HepG2 (cell line): ENCODE measurements at regions not wholly inside any gene's neighbourhood (a gene's known extent, or its start where the extent isn't known, plus 50 kb on each side); places are given as distances from the start of the nearest gene placed in this dataset.

ENCODE experiments used
- ATAC-seq: fragments of 200-7000 bp; cut with Tn5 transposase; 3 replicates; pipeline ENCODE4 v1.9.1; 2020; ENCODE audit warnings: mild to moderate bottlenecking, moderate library complexity
- BruUV-seq: library from RNA; stranded (reverse); fragments of 400-500 nt; replicated peaks from 2 replicates; lab custom pipeline; 2021; lab: Mats Ljungman, UMichigan
- CTCF ChIA-PET: fragments of 300-600 bp; formaldehyde crosslinking; extraction: SDS; loops from one replicate; lab custom pipeline; 2021; ENCODE audit warnings: low total read pairs, inconsistent platforms, low intra/inter-chr PET ratio; lab: Yijun Ruan, JAX
- POLR2A ChIA-PET: fragments of 350-600 bp; sonication (Branson Sonifier 250); formaldehyde crosslinking; loops from one replicate; lab custom pipeline; 2020; ENCODE audit warnings: antibody characterized with exemption, inconsistent platforms; lab: Yijun Ruan, JAX
- DNase-seq: peaks from one replicate; pipeline ENCODE4 v3.0.0-alpha.2; 2015; ENCODE audit warnings: low spot score
- FAIRE-seq: peaks from 3 replicates; lab custom pipeline; 2011; peaks lifted over from hg19 to GRCh38; lab: Jason Lieb, UNC
- H2AFZ ChIP-seq: one replicate; pipeline ENCODE4 v1.6.1; 2011; ENCODE audit warnings: low read length, inconsistent platforms
- H3K27ac ChIP-seq: fragments of 300-600 bp; 3 replicates; pipeline ENCODE4 v1.8.0; 2011; ENCODE audit warnings: mixed run types, mild to moderate bottlenecking, mixed read lengths, low read length, inconsistent platforms; ENCODE audit not compliant: insufficient read depth; ENCODE audit errors: extremely low read length
- H3K27me3 ChIP-seq, 2 experiments: fragments of 200-600 bp in 1 of 2; 2 replicates in 1 of 2; 3 replicates in 1 of 2; pipeline versions ENCODE4 v1.6.0 to v1.8.0; 2011; ENCODE audit warnings: low read length in 2 of 2, mild to moderate bottlenecking in 2 of 2, moderate library complexity in 2 of 2, inconsistent platforms in 1 of 2; ENCODE audit not compliant: insufficient read depth in 2 of 2, control insufficient read depth in 1 of 2
- H3K36me3 ChIP-seq, 2 experiments: fragments of 200-600 bp in 1 of 2; replicated peaks in 1 of 2; 2 replicates in 1 of 2; 3 replicates in 1 of 2; pipeline versions ENCODE4 v1.5.1 to v1.8.0; 2011; ENCODE audit warnings: low read length in 2 of 2, inconsistent platforms in 1 of 2; ENCODE audit not compliant: insufficient read depth in 2 of 2, control insufficient read depth in 1 of 2
- H3K4me1 ChIP-seq: 2 replicates; pipeline ENCODE4 v1.5.1; 2012; ENCODE audit warnings: low read length, inconsistent platforms; ENCODE audit not compliant: insufficient read depth
- H3K4me2 ChIP-seq: 2 replicates; pipeline ENCODE4 v1.6.0; 2011; ENCODE audit warnings: low read depth, low read length, inconsistent platforms
- H3K4me3 ChIP-seq, 3 experiments: fragments of 200-600 bp in 1 of 3; sonication (generic), shearing (Covaris generic) in 1 of 3; replicated peaks in 1 of 3; 2 replicates each; pipeline ENCODE4 v1.5.1; 2011 to 2016; ENCODE audit warnings: low read length in 3 of 3, inconsistent platforms in 2 of 3, low read depth in 2 of 3, mild to moderate bottlenecking in 2 of 3, control low read depth in 1 of 3, mixed read lengths in 1 of 3; ENCODE audit not compliant: insufficient read depth in 1 of 3
- H3K79me2 ChIP-seq: one replicate; pipeline ENCODE4 v1.6.1; 2011; ENCODE audit warnings: low read length, inconsistent platforms; ENCODE audit not compliant: insufficient read depth
- H3K9ac ChIP-seq: 2 replicates; pipeline ENCODE4 v1.6.0; 2011; ENCODE audit warnings: mild to moderate bottlenecking, low read depth, low read length, inconsistent platforms; ENCODE audit not compliant: insufficient read depth
- H3K9me3 ChIP-seq: 2 replicates; pipeline ENCODE4 v1.5.1; 2012; ENCODE audit warnings: mild to moderate bottlenecking, low read length
- H4K20me1 ChIP-seq: 2 replicates; pipeline ENCODE4 v1.6.0; 2011; ENCODE audit warnings: inconsistent platforms, mild to moderate bottlenecking, low read length, moderate library complexity; ENCODE audit not compliant: insufficient read depth
- NFKBIZ ChIP-seq: IDR thresholded peaks from 2 replicates; pipeline ENCODE4 v1.6.1; 2018; ENCODE audit warnings: missing genetic modification reagents, missing compliant biosample characterization
- POLR2A ChIP-seq, 2 experiments: IDR thresholded peaks; 2 replicates each; pipeline ENCODE4 v1.6.1; 2011; ENCODE audit warnings: low read depth in 2 of 2, low read length in 2 of 2, mild to moderate bottlenecking in 1 of 2, moderate library complexity in 1 of 2; ENCODE audit not compliant: insufficient read depth in 1 of 2
- SIX4 ChIP-seq: sonication (generic); formaldehyde crosslinking; IDR thresholded peaks from 2 replicates; pipeline ENCODE4 v1.4.0; 2020; ENCODE audit warnings: missing genetic modification reagents
- ZNF331 ChIP-seq: sonication (generic); formaldehyde crosslinking; IDR thresholded peaks from 2 replicates; pipeline ENCODE4 v1.4.0; 2020; ENCODE audit warnings: missing genetic modification reagents
- WGBS: methylation state at CpG from one replicate; pipeline ENCODE4 v1.1.6; 2017; ENCODE audit warnings: low lambda C conversion rate; 5-methylcytosine and 5-hydroxymethylcytosine counted together
- in situ Hi-C: cut with HindIII; loops from 2 replicates; pipeline ENCODE4 v1.10.0; 2017; ENCODE audit warnings: low pct_unique_long_range_greater_than_20kb; ENCODE audit not compliant: extremely low pct_ligation_motif_present
- intact Hi-C: fragments of 100-400 bp; cut with micrococcal nuclease; formaldehyde crosslinking; loops from one replicate; pipeline ENCODE4 v1.10.0; 2022; ENCODE audit not compliant: unreplicated experiment
- TF ChIP-seq, protein P1 (sequence below): IDR thresholded peaks from 2 replicates; pipeline ENCODE4 v1.6.1; 2016; ENCODE audit warnings: missing genetic modification reagents, missing compliant biosample characterization
- TF ChIP-seq, protein P2 (sequence below): sonication (generic); formaldehyde crosslinking; IDR thresholded peaks from 2 replicates; pipeline ENCODE4 v1.8.0; 2022; ENCODE audit warnings: mild to moderate bottlenecking, missing genetic modification reagents; ENCODE audit not compliant: insufficient replicate concordance
- TF ChIP-seq, protein P3 (sequence below): sonication (generic); formaldehyde crosslinking; IDR thresholded peaks from 2 replicates; pipeline ENCODE4 v1.5.1; 2020; ENCODE audit warnings: missing genetic modification reagents, mild to moderate bottlenecking, borderline replicate concordance
- TF ChIP-seq, protein P4 (sequence below): sonication (generic); formaldehyde crosslinking; conservative IDR thresholded peaks from 2 replicates; pipeline ENCODE4 v1.8.0; 2022; ENCODE audit warnings: low read depth, missing genetic modification reagents

DNA sequence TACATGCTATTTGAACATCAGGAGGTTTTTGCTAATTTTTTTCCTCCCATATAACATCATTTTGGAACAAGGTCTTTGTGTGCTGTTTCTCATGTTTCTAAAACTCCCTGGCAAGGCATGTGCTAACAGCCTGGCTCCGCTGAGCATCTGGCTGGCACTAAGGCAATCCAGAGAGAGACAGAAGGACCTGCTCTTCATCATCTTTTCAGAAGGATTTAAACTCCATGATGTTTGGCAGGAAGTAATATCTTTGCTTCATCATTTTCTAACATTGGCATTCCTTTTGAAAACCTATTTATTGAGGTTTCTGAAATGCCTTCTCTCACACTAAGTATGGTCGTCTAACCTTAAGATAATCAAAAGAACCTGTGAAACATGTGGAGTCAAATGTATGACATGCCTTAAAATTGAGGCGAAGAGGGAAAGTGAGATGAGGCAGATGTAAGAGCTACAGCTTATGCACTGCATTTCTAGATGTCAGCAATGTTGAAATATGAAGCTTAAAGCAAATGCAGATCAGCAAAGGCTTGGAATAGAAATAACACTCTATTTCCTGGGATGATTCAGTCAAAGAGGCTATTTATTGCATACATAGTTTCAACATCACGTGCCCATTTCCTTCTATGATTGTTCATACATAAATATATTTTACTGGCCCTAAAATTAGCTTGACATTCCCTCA, 592.0 kb downstream of the ZNF385D start:
- Histone ChIP-seq H3K79me2 (no peaks in the 10 kb centered on the region), H3K9ac (no peak overlapping the region), H3K36me3 (no peaks in the 10 kb centered on the region), H3K27ac (no peak overlapping the region), H3K27me3 (no peaks in the 10 kb centered on the region), H3K9me3 (peaks cover 91% of the 10 kb centered on the region), H3K4me3 (no peak overlapping the region), H3K4me2 (no peak overlapping the region), H4K20me1 (no peaks in the 10 kb centered on the region), H2AFZ (no peak overlapping the region), H3K4me1 (no peaks in the 10 kb centered on the region)
- 5% methylated on average over 4 of the region's 4 CpGs for WGBS
- intact Hi-C loops (no loop called here), in situ Hi-C loops (no loop called here)
- no peak for ATAC-seq
- TF ChIP-seq, protein P1, sequence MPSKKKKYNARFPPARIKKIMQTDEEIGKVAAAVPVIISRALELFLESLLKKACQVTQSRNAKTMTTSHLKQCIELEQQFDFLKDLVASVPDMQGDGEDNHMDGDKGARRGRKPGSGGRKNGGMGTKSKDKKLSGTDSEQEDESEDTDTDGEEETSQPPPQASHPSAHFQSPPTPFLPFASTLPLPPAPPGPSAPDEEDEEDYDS (CRISPR knock-in tag) = no peak
- TF ChIP-seq NFKBIZ (CRISPR knock-in tag) (no peak), POLR2A (IDR thresholded peaks at IDR 0.05; ENCODE audit: insufficient read depth in 1 of 2, low read depth in 2 of 2, low read length in 2 of 2) (no peak), ZNF331 (CRISPR knock-in tag) (no peak), SIX4 (no peak)
- TF ChIP-seq, protein P2, sequence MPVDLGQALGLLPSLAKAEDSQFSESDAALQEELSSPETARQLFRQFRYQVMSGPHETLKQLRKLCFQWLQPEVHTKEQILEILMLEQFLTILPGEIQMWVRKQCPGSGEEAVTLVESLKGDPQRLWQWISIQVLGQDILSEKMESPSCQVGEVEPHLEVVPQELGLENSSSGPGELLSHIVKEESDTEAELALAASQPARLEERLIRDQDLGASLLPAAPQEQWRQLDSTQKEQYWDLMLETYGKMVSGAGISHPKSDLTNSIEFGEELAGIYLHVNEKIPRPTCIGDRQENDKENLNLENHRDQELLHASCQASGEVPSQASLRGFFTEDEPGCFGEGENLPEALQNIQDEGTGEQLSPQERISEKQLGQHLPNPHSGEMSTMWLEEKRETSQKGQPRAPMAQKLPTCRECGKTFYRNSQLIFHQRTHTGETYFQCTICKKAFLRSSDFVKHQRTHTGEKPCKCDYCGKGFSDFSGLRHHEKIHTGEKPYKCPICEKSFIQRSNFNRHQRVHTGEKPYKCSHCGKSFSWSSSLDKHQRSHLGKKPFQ (CRISPR knock-in tag) = no peak
- TF ChIP-seq, protein P3, sequence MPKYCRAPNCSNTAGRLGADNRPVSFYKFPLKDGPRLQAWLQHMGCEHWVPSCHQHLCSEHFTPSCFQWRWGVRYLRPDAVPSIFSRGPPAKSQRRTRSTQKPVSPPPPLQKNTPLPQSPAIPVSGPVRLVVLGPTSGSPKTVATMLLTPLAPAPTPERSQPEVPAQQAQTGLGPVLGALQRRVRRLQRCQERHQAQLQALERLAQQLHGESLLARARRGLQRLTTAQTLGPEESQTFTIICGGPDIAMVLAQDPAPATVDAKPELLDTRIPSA (CRISPR knock-in tag) = no peak
- TF ChIP-seq, protein P4, sequence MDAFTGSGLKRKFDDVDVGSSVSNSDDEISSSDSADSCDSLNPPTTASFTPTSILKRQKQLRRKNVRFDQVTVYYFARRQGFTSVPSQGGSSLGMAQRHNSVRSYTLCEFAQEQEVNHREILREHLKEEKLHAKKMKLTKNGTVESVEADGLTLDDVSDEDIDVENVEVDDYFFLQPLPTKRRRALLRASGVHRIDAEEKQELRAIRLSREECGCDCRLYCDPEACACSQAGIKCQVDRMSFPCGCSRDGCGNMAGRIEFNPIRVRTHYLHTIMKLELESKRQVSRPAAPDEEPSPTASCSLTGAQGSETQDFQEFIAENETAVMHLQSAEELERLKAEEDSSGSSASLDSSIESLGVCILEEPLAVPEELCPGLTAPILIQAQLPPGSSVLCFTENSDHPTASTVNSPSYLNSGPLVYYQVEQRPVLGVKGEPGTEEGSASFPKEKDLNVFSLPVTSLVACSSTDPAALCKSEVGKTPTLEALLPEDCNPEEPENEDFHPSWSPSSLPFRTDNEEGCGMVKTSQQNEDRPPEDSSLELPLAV (CRISPR knock-in tag) = no peak
- POLR2A ChIA-PET = no interaction called here
- DNase-seq = no peak
- CTCF ChIA-PET = no interaction called here
- no peak for FAIRE-seq
- BruUV-seq = no TSS peak
